ENCODE measurements at regions not wholly inside any gene's neighbourhood (a gene's known extent, or its start where the extent isn't known, plus 50 kb on each side); places are given as distances from the start of the nearest gene placed in this dataset.

DNA sequence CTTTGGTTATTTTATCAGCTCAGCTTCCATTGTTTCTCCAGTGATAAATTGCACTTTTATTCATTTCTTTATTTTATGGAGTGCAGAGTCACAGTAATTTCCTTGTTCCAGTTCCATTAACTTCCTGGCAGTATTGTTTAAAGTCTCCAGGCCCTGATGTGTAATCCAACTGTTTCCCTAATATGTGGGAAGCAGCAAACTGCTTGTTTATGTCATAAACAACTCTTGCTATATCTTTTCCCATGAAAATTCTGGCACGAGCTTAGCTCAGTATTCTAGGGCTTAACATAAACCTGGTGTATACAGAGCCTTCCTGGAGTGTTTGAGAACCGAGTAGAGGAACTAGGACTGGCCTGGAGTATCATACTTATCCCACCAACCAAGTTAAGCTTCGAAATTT, 83.5 kb upstream of the ARGLU1 start:
- TF ChIP-seq, protein P1, sequence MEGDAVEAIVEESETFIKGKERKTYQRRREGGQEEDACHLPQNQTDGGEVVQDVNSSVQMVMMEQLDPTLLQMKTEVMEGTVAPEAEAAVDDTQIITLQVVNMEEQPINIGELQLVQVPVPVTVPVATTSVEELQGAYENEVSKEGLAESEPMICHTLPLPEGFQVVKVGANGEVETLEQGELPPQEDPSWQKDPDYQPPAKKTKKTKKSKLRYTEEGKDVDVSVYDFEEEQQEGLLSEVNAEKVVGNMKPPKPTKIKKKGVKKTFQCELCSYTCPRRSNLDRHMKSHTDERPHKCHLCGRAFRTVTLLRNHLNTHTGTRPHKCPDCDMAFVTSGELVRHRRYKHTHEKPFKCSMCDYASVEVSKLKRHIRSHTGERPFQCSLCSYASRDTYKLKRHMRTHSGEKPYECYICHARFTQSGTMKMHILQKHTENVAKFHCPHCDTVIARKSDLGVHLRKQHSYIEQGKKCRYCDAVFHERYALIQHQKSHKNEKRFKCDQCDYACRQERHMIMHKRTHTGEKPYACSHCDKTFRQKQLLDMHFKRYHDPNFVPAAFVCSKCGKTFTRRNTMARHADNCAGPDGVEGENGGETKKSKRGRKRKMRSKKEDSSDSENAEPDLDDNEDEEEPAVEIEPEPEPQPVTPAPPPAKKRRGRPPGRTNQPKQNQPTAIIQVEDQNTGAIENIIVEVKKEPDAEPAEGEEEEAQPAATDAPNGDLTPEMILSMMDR (IDR thresholded peaks at IDR 0.05; ENCODE audit: low read depth, low read length, missing control alignments): no peak
- H3K4me3 ChIP-seq (replicated peaks; ENCODE audit: low read depth, low read length): no peak overlapping the region
- DNase-seq (ENCODE audit: extremely low read depth, low read depth): no peak

DNA sequence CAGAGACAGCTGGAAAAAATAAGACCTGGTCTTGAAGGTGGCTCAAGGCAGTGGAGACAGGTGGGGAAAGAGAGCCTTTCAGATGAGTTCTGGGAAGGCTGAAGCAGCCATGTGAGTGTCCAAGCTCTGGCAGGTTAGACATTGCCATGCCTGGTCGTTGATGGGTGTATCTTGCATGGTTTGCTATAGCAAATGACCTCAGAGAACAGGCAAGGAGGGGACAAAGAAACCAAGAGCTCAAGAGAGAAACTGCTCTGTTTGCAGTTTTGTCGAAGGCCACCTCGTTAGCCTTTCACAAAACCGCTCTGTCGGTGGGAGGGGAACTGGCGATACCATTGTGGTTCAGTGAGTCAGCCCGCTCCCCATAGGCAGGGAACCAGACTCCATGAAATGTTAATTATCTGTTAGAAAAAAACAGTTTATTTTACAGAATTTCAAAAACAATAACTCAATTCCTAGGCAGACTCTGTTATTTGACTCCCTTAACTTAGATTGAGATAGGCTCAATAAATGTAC, 82.8 kb upstream of the ARGLU1 start:
- no peak for DNase-seq (ENCODE audit: extremely low read depth, low read depth)
- no peak overlapping the region for H3K4me3 ChIP-seq (replicated peaks; ENCODE audit: low read depth, low read length)
- TF ChIP-seq, protein P1 (IDR thresholded peaks at IDR 0.05; ENCODE audit: low read depth, low read length, missing control alignments): no peak

DNA sequence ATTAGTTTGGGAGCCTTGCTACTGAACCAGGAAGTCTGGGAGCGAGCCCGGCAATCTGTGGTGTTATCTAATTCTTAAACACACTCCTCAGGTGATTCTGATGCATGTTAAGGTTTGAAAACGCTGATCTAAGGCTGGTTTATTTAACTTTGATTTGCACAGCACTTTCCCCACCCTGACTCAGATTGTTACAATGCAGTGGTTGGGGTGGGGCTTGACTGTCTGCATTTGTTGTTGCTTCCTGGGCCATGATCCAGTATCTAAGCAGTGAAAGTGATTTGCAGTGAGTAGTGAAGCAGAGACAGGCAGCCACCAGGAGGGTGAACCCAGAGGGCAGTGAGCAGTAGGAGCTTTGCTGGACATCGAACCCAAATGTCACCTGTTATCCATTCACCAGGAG, 81.6 kb upstream of the ARGLU1 start:
- TF ChIP-seq, protein P1 (IDR thresholded peaks at IDR 0.05; ENCODE audit: low read depth, low read length, missing control alignments): no peak

DNA sequence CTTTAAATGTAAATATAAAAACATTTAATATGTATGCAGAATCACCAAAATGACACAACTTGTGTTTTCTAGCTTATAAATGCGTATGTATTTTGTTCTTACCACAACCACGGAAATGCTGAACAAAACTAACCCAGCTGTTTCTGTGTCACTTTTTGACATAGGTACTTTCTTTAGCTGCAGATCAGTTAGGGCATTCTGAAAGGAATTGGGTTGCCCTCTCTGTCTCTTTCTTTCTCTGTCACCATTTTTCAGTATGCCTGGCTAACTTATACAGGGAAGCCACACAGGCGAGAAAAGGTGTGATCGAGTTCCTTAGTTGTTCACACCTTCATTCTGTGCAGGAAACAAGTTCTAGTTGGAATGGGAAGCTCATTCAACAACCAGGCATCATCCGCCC, 72.6 kb upstream of the ARGLU1 start:
- H3K4me3 ChIP-seq (replicated peaks; ENCODE audit: low read depth, low read length): no peak overlapping the region
- no peak for DNase-seq (ENCODE audit: extremely low read depth, low read depth)
- TF ChIP-seq, protein P1 (IDR thresholded peaks at IDR 0.05; ENCODE audit: low read depth, low read length, missing control alignments): no peak

More for the DNA sequence above, 81.6 kb upstream of the ARGLU1 start:
- DNase-seq (ENCODE audit: extremely low read depth, low read depth): no peak
- H3K4me3 ChIP-seq (replicated peaks; ENCODE audit: low read depth, low read length): no peak overlapping the region

DNA sequence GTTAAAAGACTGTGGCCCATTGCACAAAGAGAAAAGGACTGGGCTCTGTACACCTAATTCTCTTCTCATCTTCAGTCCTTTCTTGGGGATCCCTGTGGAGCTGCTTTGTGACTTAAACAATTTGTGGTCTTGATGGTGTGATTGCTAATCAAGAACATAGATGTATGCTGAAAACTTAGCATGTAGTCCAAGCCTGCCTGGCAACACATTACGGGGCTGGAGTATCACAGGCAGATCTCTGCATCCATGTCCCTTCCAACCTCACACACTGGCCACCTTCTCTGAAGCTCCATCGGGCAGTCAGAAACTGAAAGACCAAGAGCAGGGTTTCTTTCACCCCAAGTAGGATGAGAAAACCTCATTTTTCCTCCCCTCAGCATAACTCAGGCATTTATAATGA, 69.6 kb upstream of the ARGLU1 start:
- no peak overlapping the region for H3K4me3 ChIP-seq (replicated peaks; ENCODE audit: low read depth, low read length)
- DNase-seq (ENCODE audit: extremely low read depth, low read depth): no peak
- TF ChIP-seq, protein P1 (IDR thresholded peaks at IDR 0.05; ENCODE audit: low read depth, low read length, missing control alignments): no peak

DNA sequence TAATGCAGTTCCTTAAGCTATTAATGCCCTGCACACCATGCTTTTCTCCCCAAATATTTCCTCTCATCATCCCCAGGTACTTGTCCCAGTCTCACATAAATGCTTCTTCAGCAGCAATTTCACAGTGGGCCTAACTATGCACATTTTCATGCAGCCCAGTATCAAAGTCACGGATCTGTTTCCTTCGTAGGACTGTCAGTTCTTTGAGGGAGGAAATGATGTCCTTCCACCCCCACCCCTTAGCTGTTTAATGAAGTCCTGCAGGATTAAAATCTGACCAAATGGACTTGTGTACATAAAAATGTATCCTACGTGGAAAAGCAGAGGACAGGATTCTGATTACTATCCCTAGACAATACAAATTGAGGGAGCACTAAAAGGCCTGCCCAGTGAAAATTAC, 68.6 kb upstream of the ARGLU1 start:
- H3K4me3 ChIP-seq (replicated peaks; ENCODE audit: low read depth, low read length): no peak overlapping the region
- DNase-seq (ENCODE audit: extremely low read depth, low read depth): no peak
- TF ChIP-seq, protein P1 (IDR thresholded peaks at IDR 0.05; ENCODE audit: low read depth, low read length, missing control alignments): no peak

DNA sequence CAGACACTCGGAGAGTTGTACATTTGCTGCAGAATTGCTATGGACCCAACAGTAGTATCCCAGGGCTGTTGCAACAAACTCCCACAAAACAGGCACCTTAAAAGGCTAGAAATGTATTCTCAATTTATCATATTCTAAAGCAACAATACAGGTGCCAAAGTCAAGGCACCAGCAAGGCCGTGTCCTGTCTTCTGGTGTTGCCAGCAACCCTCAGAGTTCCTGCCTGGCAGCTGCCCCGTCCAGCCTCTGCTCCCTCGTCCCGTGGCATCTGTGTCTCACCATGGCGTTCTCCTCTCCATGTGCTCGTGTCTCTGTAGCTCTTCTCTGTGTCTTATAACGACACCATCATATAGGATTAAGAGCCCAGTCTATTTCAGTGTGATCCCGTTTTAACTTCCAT, 67.7 kb upstream of the ARGLU1 start:
- TF ChIP-seq, protein P1 (IDR thresholded peaks at IDR 0.05; ENCODE audit: low read depth, low read length, missing control alignments): no peak
- DNase-seq (ENCODE audit: extremely low read depth, low read depth): no peak

More for the DNA sequence above, 67.7 kb upstream of the ARGLU1 start:
- no peak overlapping the region for H3K4me3 ChIP-seq (replicated peaks; ENCODE audit: low read depth, low read length)
